ENCODE measurements at regions not wholly inside any gene's neighbourhood (a gene's known extent, or its start where the extent isn't known, plus 50 kb on each side); places are given as distances from the start of the nearest gene placed in this dataset.

GRCh38 chr5:163773226-163773625, 267.8 kb downstream of the MAT2B start:
- TF ChIP-seq CTCF (IDR thresholded peaks at IDR 0.05; ENCODE audit: poor library complexity, severe bottlenecking) (no peak), RAD21 (conservative IDR thresholded peaks at IDR 0.05) (no peak), EP300 (conservative IDR thresholded peaks at IDR 0.05; ENCODE audit: poor library complexity, severe bottlenecking) (no peak), EZH2 (IDR thresholded peaks at IDR 0.05; ENCODE audit: borderline replicate concordance, insufficient read depth, low read length, poor library complexity, severe bottlenecking) (no peak)
